Subcutaneous abdominal adipose tissue (tissue), 5 donors: ENCODE measurements at regions not wholly inside any gene's neighbourhood (a gene's known extent, or its start where the extent isn't known, plus 50 kb on each side); places are given as distances from the start of the nearest gene placed in this dataset.

Experiments
- H3K27ac ChIP-seq: one replicate; pipeline ENCODE4 v1.7.0; 2013; ENCODE audit warnings: low read depth, mild to moderate bottlenecking, inconsistent platforms, low read length, moderate library complexity
- H3K27me3 ChIP-seq, 5 donors: one replicate each; pipeline ENCODE4 v1.7.0; 2013; ENCODE audit warnings: low read length in 5 of 5, inconsistent platforms in 1 of 5; ENCODE audit not compliant: control insufficient read depth in 5 of 5, insufficient read depth in 4 of 5
- H3K36me3 ChIP-seq, 5 donors: one replicate each; pipeline ENCODE4 v1.7.0; 2013; ENCODE audit warnings: low read length in 5 of 5; ENCODE audit not compliant: control insufficient read depth in 5 of 5, insufficient read depth in 5 of 5
- H3K4me1 ChIP-seq, 5 donors: one replicate each; pipeline ENCODE4 v1.7.0; 2013; ENCODE audit warnings: low read length in 5 of 5, mild to moderate bottlenecking in 3 of 5, moderate library complexity in 1 of 5; ENCODE audit not compliant: control insufficient read depth in 5 of 5, insufficient read depth in 5 of 5
- H3K4me3 ChIP-seq, 5 donors: one replicate each; pipeline ENCODE4 v1.7.0; 2013; ENCODE audit warnings: low read length in 5 of 5, low read depth in 1 of 5
- H3K9ac ChIP-seq, 5 donors: one replicate each; pipeline ENCODE4 v1.7.0; 2013; ENCODE audit warnings: low read length in 5 of 5, mild to moderate bottlenecking in 4 of 5, moderate library complexity in 3 of 5
- H3K9me3 ChIP-seq, 5 donors: one replicate each; pipeline ENCODE4 v1.7.0; 2013; ENCODE audit warnings: low read length in 5 of 5; ENCODE audit not compliant: control insufficient read depth in 5 of 5
- donor health status: healthy.
- donor health status: healthy.
- donor health status: healthy.
- donor health status: healthy.
- donor health status: healthy.

DNA sequence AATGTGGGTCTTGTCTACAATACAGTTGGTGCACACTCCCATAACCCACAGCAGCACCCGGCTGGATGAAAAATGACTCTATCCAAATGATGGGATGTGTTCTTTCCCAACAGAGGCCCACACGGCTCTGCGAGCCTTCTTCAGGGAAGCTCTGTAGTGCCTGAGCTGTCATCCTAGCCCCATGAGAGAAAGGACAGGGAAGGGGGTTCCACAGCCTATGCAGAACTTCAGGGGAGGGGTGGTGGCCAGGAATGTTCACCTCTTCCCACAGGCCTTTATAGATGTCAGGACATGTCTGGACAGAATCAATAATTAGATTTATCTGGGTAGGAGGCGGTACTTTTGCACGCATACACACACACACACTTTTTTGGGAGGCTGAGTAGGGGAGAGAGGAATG is 109.0 kb downstream of the JCAD start:
- peak overlapping the region; percentile 91 for H3K27ac ChIP-seq
- H3K27me3 ChIP-seq: no peaks in the 10 kb centered on the region
- H3K9me3 ChIP-seq: no peaks in the 10 kb centered on the region
- no peak overlapping the region for H3K4me3 ChIP-seq
- H3K36me3 ChIP-seq: no peaks in the 10 kb centered on the region
- H3K4me1 ChIP-seq: peaks cover 11 to 39% (median 21%) of the 10 kb centered on the region in 5 donors
- no peak overlapping the region for H3K9ac ChIP-seq

DNA sequence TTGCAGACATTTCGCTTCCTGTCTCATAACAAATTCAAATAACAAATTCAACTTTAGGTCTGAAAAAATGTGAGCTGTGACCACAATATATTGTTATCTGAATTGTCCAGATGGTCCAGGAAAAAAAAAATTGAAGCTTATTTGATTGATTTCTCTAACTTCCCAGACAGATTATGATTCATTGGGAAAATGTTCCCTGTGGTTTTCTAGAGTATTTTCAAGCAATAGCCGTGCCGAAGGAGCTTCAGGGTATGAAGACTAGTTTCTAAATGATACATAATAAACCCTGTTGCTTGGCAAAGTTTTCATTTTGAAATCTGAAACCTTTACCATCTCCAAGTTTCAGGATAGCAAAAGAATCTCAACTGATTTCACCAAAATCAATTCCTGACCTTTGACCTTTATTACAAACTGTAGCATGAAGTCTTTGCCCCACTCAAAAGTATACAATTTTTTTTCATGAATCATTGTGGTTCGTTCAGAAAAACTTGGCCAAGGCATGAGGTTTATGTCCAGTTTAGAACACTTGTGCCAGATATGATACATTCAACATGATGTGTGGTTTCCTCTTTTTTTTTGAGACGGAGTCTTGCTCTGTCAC is 109.9 kb downstream of the JCAD start:
- Histone ChIP-seq H3K9ac (peak overlapping the region in 1 of 5 donors; percentile 77), H3K4me3 (no peak overlapping the region), H3K36me3 (no peaks in the 10 kb centered on the region), H3K27ac (peak overlapping the region; percentile 91), H3K9me3 (no peaks in the 10 kb centered on the region), H3K4me1 (peaks cover 11 to 39% (median 21%) of the 10 kb centered on the region in 5 donors), H3K27me3 (no peaks in the 10 kb centered on the region)

GRCh38 chr10:29948881-29949355 is 110.5 kb downstream of the JCAD start:
- Histone ChIP-seq H3K4me3 (no peak overlapping the region), H3K4me1 (peaks cover 11 to 39% (median 21%) of the 10 kb centered on the region in 5 donors)

GRCh38 chr10:29947701-29948060 is 111.7 kb downstream of the JCAD start:
- Histone ChIP-seq H3K36me3 (no peaks in the 10 kb centered on the region), H3K27me3 (no peaks in the 10 kb centered on the region), H3K4me3 (no peak overlapping the region), H3K27ac (peak overlapping the region; percentile 91), H3K4me1 (peaks cover 11 to 39% (median 21%) of the 10 kb centered on the region in 5 donors), H3K9ac (peak overlapping the region in 4 of 5 donors; percentile 21 to 73 (median 51)), H3K9me3 (no peaks in the 10 kb centered on the region)

More at GRCh38 chr10:29948881-29949355, 110.5 kb downstream of the JCAD start:
- Histone ChIP-seq H3K27ac (peak overlapping the region; percentile 91), H3K36me3 (no peaks in the 10 kb centered on the region), H3K9ac (peak overlapping the region in 1 of 5 donors; percentile 77), H3K27me3 (no peaks in the 10 kb centered on the region), H3K9me3 (no peaks in the 10 kb centered on the region)

GRCh38 chr10:29946953-29947700 is 112.3 kb downstream of the JCAD start:
- H3K9ac ChIP-seq: peak overlapping the region in 4 of 5 donors; percentile 21 to 73 (median 51)

GRCh38 chr10:29946614-29946952 is 112.8 kb downstream of the JCAD start:
- Histone ChIP-seq H3K27ac (peak overlapping the region; percentile 91), H3K27me3 (no peaks in the 10 kb centered on the region), H3K4me3 (no peak overlapping the region), H3K9me3 (no peaks in the 10 kb centered on the region), H3K36me3 (no peaks in the 10 kb centered on the region), H3K4me1 (peaks cover 11 to 39% (median 21%) of the 10 kb centered on the region in 5 donors), H3K9ac (peak overlapping the region in 3 of 5 donors; percentile 59 to 66 (median 59))

More at GRCh38 chr10:29946953-29947700, 112.3 kb downstream of the JCAD start:
- H3K4me3 ChIP-seq: peak overlapping the region in 2 of 5 donors; percentile 17 to 22
- no peaks in the 10 kb centered on the region for H3K27me3 ChIP-seq
- peaks cover 11 to 39% (median 21%) of the 10 kb centered on the region in 5 donors for H3K4me1 ChIP-seq
- no peaks in the 10 kb centered on the region for H3K9me3 ChIP-seq
- H3K36me3 ChIP-seq: no peaks in the 10 kb centered on the region
- H3K27ac ChIP-seq: peak overlapping the region; percentile 91

DNA sequence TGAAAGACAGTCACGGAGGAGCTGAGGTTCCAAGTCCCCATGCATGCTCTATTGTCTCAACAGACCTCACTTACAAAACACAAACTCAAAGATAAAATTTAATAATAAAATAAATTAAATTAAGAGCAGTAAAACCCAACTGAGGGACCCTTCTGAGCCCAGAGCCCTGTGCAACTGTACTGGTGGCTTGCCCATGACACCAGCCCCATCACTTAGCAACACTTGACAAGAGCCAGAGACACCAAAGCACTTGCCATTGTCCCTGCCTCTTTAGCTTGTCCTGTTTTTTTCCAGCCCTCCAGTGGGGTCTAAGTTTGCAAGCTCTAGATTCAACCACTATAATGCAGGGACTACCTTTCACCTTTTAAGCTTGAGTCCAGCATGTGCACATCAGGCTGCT is 117.9 kb downstream of the JCAD start:
- H3K4me1 ChIP-seq: peaks cover 0 to 8% (median under 1%) of the 10 kb centered on the region in 5 donors
- H3K9me3 ChIP-seq: peaks cover 0 to 6% (median 0%) of the 10 kb centered on the region in 5 donors
- H3K27me3 ChIP-seq: no peaks in the 10 kb centered on the region
- no peak overlapping the region for H3K4me3 ChIP-seq
- no peak overlapping the region for H3K9ac ChIP-seq
- no peak overlapping the region for H3K27ac ChIP-seq
- no peaks in the 10 kb centered on the region for H3K36me3 ChIP-seq

DNA sequence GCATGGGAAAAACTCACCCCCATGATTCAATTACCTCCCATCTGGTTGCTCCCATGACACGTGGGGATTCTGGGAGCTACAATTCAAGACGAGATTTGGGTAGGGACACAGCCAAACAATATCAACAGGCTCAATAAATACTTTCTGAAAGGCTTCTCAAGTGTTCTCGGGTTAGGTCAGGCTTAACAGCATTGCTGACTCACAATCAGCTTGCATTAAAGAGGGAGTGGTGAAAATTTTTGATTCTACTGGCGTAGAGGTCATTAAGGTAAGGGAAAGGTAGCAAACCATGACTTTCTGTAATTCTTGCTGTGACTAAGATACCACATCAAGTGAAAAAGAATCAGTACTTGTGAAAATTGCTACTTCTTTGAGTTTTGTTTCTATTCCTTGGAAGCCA is 126.4 kb downstream of the JCAD start:
- Histone ChIP-seq H3K9ac (no peak overlapping the region), H3K36me3 (no peaks in the 10 kb centered on the region), H3K4me3 (no peak overlapping the region), H3K27ac (no peak overlapping the region), H3K9me3 (peaks cover 0 to 4% (median 3%) of the 10 kb centered on the region in 5 donors), H3K27me3 (no peaks in the 10 kb centered on the region), H3K4me1 (no peaks in the 10 kb centered on the region)

- Histone ChIP-seq H3K9ac (no peak overlapping the region), H3K9me3 (peaks cover 0 to 4% (median 3%) of the 10 kb centered on the region in 5 donors), H3K27me3 (no peaks in the 10 kb centered on the region), H3K4me1 (no peaks in the 10 kb centered on the region), H3K36me3 (no peaks in the 10 kb centered on the region), H3K27ac (no peak overlapping the region), H3K4me3 (no peak overlapping the region)
Observed at GRCh38 chr10:29931833-29932232, 127.6 kb downstream of the JCAD start.

DNA sequence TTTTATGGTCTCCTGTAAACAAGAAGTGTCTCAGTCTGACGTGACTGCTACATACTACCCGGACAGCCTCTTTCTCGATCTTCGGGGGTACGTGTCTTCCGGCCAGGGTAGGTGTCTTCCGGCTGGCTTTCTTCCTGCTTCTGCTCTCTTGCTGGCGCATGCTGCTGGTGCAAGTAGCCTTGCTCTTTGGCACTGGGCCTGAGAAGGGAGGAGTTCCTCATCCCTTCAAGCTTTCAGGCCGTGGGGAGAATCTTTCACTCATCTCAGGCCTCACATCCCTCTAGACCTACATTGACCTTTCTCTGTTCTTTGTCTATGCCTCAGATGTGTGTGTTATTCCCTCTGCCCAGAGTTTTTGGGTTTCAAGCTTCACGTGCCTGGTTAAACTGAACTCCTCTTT is 130.4 kb downstream of the JCAD start:
- Histone ChIP-seq H3K27ac (no peak overlapping the region), H3K9me3 (peaks cover 0 to 4% (median 3%) of the 10 kb centered on the region in 5 donors), H3K9ac (no peak overlapping the region), H3K4me1 (no peaks in the 10 kb centered on the region), H3K27me3 (no peaks in the 10 kb centered on the region), H3K4me3 (no peak overlapping the region), H3K36me3 (no peaks in the 10 kb centered on the region)
